OCI-LY1 (cell line): ENCODE measurements at regions not wholly inside any gene's neighbourhood (a gene's known extent, or its start where the extent isn't known, plus 50 kb on each side); places are given as distances from the start of the nearest gene placed in this dataset.

Experiments used
- H2AFZ ChIP-seq: fragments of 200-600 bp; sonication (generic), shearing (Covaris generic); 2 replicates; pipeline ENCODE4 v1.6.0; 2014; ENCODE audit warnings: antibody characterized with exemption, mild to moderate bottlenecking, low read length
- H3F3A ChIP-seq: fragments of 200-600 bp; sonication (generic), shearing (Covaris generic); 2 replicates; pipeline ENCODE4 v1.6.0; 2014; ENCODE audit warnings: mild to moderate bottlenecking, antibody characterized with exemption, low read length, moderate library complexity; ENCODE audit not compliant: insufficient read depth
- H3K27ac ChIP-seq: fragments of 200-600 bp; sonication (generic); 2 replicates; pipeline ENCODE4 v1.5.1; 2014; ENCODE audit warnings: low read length, mixed run types, mild to moderate bottlenecking, low read depth; ENCODE audit not compliant: poor library complexity, severe bottlenecking
- H3K27me3 ChIP-seq: fragments of 200-600 bp; sonication (generic); 2 replicates; pipeline ENCODE4 v1.6.0; 2014; ENCODE audit warnings: antibody characterized with exemption, mild to moderate bottlenecking, low read length, moderate library complexity; ENCODE audit not compliant: insufficient read depth
- H3K36me3 ChIP-seq: fragments of 200-600 bp; sonication (generic); 2 replicates; pipeline ENCODE4 v1.6.1; 2014; ENCODE audit warnings: mild to moderate bottlenecking, antibody characterized with exemption, low read length, moderate library complexity, mixed read lengths; ENCODE audit not compliant: insufficient read depth
- H3K4me1 ChIP-seq: fragments of 200-600 bp; sonication (generic); 2 replicates; pipeline ENCODE4 v1.5.1; 2014; ENCODE audit warnings: mild to moderate bottlenecking, low read length, moderate library complexity; ENCODE audit not compliant: insufficient read depth, severe bottlenecking
- H3K4me2 ChIP-seq: fragments of 200-600 bp; sonication (generic), shearing (Covaris generic); 2 replicates; pipeline ENCODE4 v1.6.1; 2014; ENCODE audit warnings: low read length
- H3K4me3 ChIP-seq: fragments of 200-600 bp; sonication (generic); 2 replicates; pipeline ENCODE4 v1.5.1; 2014; ENCODE audit warnings: low read length, low read depth, mild to moderate bottlenecking, mixed read lengths; ENCODE audit not compliant: poor library complexity, severe bottlenecking
- H3K79me2 ChIP-seq: fragments of 200-600 bp; shearing (Covaris generic); 2 replicates; pipeline ENCODE4 v1.6.1; 2016; ENCODE audit warnings: mixed run types, low read length, mixed read lengths; ENCODE audit not compliant: insufficient read depth
- H3K9ac ChIP-seq: fragments of 200-600 bp; sonication (generic), shearing (Covaris generic); 2 replicates; pipeline ENCODE4 v1.6.1; 2014; ENCODE audit warnings: mild to moderate bottlenecking, low read length, mixed read lengths
- H3K9me2 ChIP-seq: fragments of 200-600 bp; sonication (generic), shearing (Covaris generic); 2 replicates; pipeline ENCODE4 v1.6.1; 2014; ENCODE audit warnings: low read depth, mild to moderate bottlenecking, low read length, mixed read lengths
- H3K9me3 ChIP-seq: fragments of 200-600 bp; shearing (Covaris generic); 2 replicates; pipeline ENCODE4 v1.6.1; 2014; ENCODE audit warnings: low read length, mixed read lengths
- H4K20me1 ChIP-seq: fragments of 200-600 bp; sonication (generic), shearing (Covaris generic); 2 replicates; pipeline ENCODE4 v1.6.0; 2016; ENCODE audit warnings: mild to moderate bottlenecking, low read length; ENCODE audit not compliant: insufficient read depth
- CTCF ChIP-seq: fragments of 200-600 bp; sonication (generic), shearing (Covaris generic); IDR thresholded peaks from 2 replicates; pipeline ENCODE4 v1.5.1; 2017; ENCODE audit warnings: mild to moderate bottlenecking, antibody characterized with exemption, low read length, moderate library complexity, mixed read lengths
- EZH2 ChIP-seq: fragments of 200-600 bp; sonication (generic), shearing (Covaris generic); IDR thresholded peaks from 2 replicates; pipeline ENCODE4 v1.8.0; 2017; ENCODE audit warnings: borderline replicate concordance, mixed run types, mild to moderate bottlenecking, antibody characterized with exemption, low read length, moderate library complexity, mixed read lengths

GRCh38 chr14:98172243-98172778 lies 1099.7 kb downstream of the BCL11B start:
- Histone ChIP-seq H3K79me2 (no peaks in the 10 kb centered on the region), H3K27ac (no peak overlapping the region), H3K9me2 (no peaks in the 10 kb centered on the region), H2AFZ (no peak overlapping the region), H3K4me3 (no peak overlapping the region), H3K4me1 (no peaks in the 10 kb centered on the region), H3K4me2 (no peak overlapping the region), H3K36me3 (no peaks in the 10 kb centered on the region), H3K9me3 (no peaks in the 10 kb centered on the region), H3K9ac (no peak overlapping the region), H4K20me1 (no peaks in the 10 kb centered on the region), H3F3A (no peaks in the 10 kb centered on the region), H3K27me3 (no peaks in the 10 kb centered on the region)
- TF ChIP-seq EZH2: no peak
- TF ChIP-seq CTCF: no peak

GRCh38 chr14:98173305-98173704 lies 1098.7 kb downstream of the BCL11B start:
- no peak overlapping the region for H3K27ac ChIP-seq
- TF ChIP-seq EZH2: no peak
- TF ChIP-seq CTCF: no peak
- H4K20me1 ChIP-seq: no peaks in the 10 kb centered on the region
- H3F3A ChIP-seq: no peaks in the 10 kb centered on the region
- H2AFZ ChIP-seq: no peak overlapping the region
- no peaks in the 10 kb centered on the region for H3K79me2 ChIP-seq
- no peaks in the 10 kb centered on the region for H3K4me1 ChIP-seq
- no peaks in the 10 kb centered on the region for H3K9me2 ChIP-seq
- no peak overlapping the region for H3K4me3 ChIP-seq
- H3K9ac ChIP-seq: no peak overlapping the region
- H3K4me2 ChIP-seq: no peak overlapping the region
- no peaks in the 10 kb centered on the region for H3K9me3 ChIP-seq
- H3K27me3 ChIP-seq: no peaks in the 10 kb centered on the region
- no peaks in the 10 kb centered on the region for H3K36me3 ChIP-seq

GRCh38 chr14:98174041-98174440 lies 1098.0 kb downstream of the BCL11B start:
- Histone ChIP-seq H2AFZ (no peak overlapping the region), H3K36me3 (no peaks in the 10 kb centered on the region), H4K20me1 (no peaks in the 10 kb centered on the region), H3K27ac (no peak overlapping the region), H3K9ac (no peak overlapping the region), H3K4me2 (no peak overlapping the region), H3K4me3 (no peak overlapping the region), H3K4me1 (no peaks in the 10 kb centered on the region), H3K79me2 (no peaks in the 10 kb centered on the region), H3K9me3 (no peaks in the 10 kb centered on the region), H3K27me3 (no peaks in the 10 kb centered on the region), H3F3A (no peaks in the 10 kb centered on the region), H3K9me2 (no peaks in the 10 kb centered on the region)
- TF ChIP-seq EZH2: no peak

GRCh38 chr14:98175436-98175835 lies 1096.6 kb downstream of the BCL11B start:
- no peaks in the 10 kb centered on the region for H3K4me1 ChIP-seq
- H3K27me3 ChIP-seq: no peaks in the 10 kb centered on the region
- no peak overlapping the region for H3K27ac ChIP-seq
- no peaks in the 10 kb centered on the region for H3K79me2 ChIP-seq
- H3K9me2 ChIP-seq: no peaks in the 10 kb centered on the region
- no peak overlapping the region for H2AFZ ChIP-seq
- H3K4me2 ChIP-seq: no peak overlapping the region
- H3K4me3 ChIP-seq: no peak overlapping the region
- no peaks in the 10 kb centered on the region for H3F3A ChIP-seq
- no peaks in the 10 kb centered on the region for H4K20me1 ChIP-seq
- no peaks in the 10 kb centered on the region for H3K36me3 ChIP-seq
- TF ChIP-seq EZH2: no peak
- no peak for TF ChIP-seq CTCF
- H3K9ac ChIP-seq: no peak overlapping the region
- H3K9me3 ChIP-seq: no peaks in the 10 kb centered on the region
